HepG2 (cell line): ENCODE measurements at regions not wholly inside any gene's neighbourhood (a gene's known extent, or its start where the extent isn't known, plus 50 kb on each side); places are given as distances from the start of the nearest gene placed in this dataset.

Experiments used
- ELF4 ChIP-seq: sonication (generic); formaldehyde crosslinking; IDR thresholded peaks from 2 replicates; pipeline ENCODE4 v1.5.0; 2020; ENCODE audit warnings: missing genetic modification reagents, mild to moderate bottlenecking, moderate library complexity, borderline replicate concordance
- POGZ ChIP-seq: sonication (generic); formaldehyde crosslinking; IDR thresholded peaks from 2 replicates; pipeline ENCODE4 v1.4.0; 2020; ENCODE audit warnings: mild to moderate bottlenecking, missing genetic modification reagents
- POLR2A ChIP-seq, 2 experiments: IDR thresholded peaks; 2 replicates each; pipeline ENCODE4 v1.6.1; 2011; ENCODE audit warnings: low read depth in 2 of 2, low read length in 2 of 2, mild to moderate bottlenecking in 1 of 2, moderate library complexity in 1 of 2; ENCODE audit not compliant: insufficient read depth in 1 of 2
- SP2 ChIP-seq: sonication (generic); formaldehyde crosslinking; IDR thresholded peaks from 2 replicates; pipeline ENCODE4 v1.5.1; 2020; ENCODE audit warnings: mild to moderate bottlenecking, missing genetic modification reagents
- TCF12 ChIP-seq, 2 experiments: fragments of 450-650 bp in 1 of 2; sonication (generic) in 1 of 2; formaldehyde crosslinking in 1 of 2; IDR thresholded peaks; 2 replicates each; pipeline versions ENCODE4 v1.6.1 to v1.8.0; 2017 to 2022; ENCODE audit warnings: antibody characterized with exemption in 1 of 2, mild to moderate bottlenecking in 1 of 2, missing genetic modification reagents in 1 of 2, moderate library complexity in 1 of 2
- TCF7 ChIP-seq: sonication (generic); IDR thresholded peaks from 2 replicates; pipeline ENCODE4 v1.6.1; 2016; ENCODE audit warnings: antibody characterized with exemption, low read depth
- ZBTB44 ChIP-seq: sonication (generic); formaldehyde crosslinking; IDR thresholded peaks from 2 replicates; pipeline ENCODE4 v1.4.0; 2020; ENCODE audit warnings: missing genetic modification reagents
- TF ChIP-seq, protein P1 (sequence below): sonication (generic); formaldehyde crosslinking; IDR thresholded peaks from 2 replicates; pipeline ENCODE4 v1.8.1; 2022; ENCODE audit warnings: low read depth, mild to moderate bottlenecking, missing genetic modification reagents
- TF ChIP-seq, protein P2 (sequence below), 2 experiments: fragments of 450-650 bp in 1 of 2; sonication (generic) in 1 of 2; formaldehyde crosslinking in 1 of 2; IDR thresholded peaks; 2 replicates each; pipeline versions ENCODE4 v1.6.1 to v1.8.0; 2016 to 2022; ENCODE audit warnings: antibody characterized with exemption in 1 of 2, mild to moderate bottlenecking in 1 of 2, missing genetic modification reagents in 1 of 2

GRCh38 chr5:74052441-74053221, 426.6 kb downstream of the ARHGEF28 start:
- no peak for TF ChIP-seq ELF4
- no peak for TF ChIP-seq POGZ (CRISPR knock-in tag)
- no peak for TF ChIP-seq POLR2A (IDR thresholded peaks at IDR 0.05; ENCODE audit: insufficient read depth in 1 of 2, low read depth in 2 of 2, low read length in 2 of 2)
- TF ChIP-seq, protein P1, sequence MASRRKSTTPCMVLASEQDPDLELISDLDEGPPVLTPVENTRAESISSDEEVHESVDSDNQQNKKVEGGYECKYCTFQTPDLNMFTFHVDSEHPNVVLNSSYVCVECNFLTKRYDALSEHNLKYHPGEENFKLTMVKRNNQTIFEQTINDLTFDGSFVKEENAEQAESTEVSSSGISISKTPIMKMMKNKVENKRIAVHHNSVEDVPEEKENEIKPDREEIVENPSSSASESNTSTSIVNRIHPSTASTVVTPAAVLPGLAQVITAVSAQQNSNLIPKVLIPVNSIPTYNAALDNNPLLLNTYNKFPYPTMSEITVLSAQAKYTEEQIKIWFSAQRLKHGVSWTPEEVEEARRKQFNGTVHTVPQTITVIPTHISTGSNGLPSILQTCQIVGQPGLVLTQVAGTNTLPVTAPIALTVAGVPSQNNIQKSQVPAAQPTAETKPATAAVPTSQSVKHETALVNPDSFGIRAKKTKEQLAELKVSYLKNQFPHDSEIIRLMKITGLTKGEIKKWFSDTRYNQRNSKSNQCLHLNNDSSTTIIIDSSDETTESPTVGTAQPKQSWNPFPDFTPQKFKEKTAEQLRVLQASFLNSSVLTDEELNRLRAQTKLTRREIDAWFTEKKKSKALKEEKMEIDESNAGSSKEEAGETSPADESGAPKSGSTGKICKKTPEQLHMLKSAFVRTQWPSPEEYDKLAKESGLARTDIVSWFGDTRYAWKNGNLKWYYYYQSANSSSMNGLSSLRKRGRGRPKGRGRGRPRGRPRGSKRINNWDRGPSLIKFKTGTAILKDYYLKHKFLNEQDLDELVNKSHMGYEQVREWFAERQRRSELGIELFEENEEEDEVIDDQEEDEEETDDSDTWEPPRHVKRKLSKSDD (CRISPR knock-in tag) = no peak
- TF ChIP-seq TCF7 = no peak
- TF ChIP-seq TCF12 (IDR thresholded peaks at IDR 0.05) = no peak
- no peak for TF ChIP-seq TCF12 (CRISPR knock-in tag; IDR thresholded peaks at IDR 0.05)
- TF ChIP-seq ZBTB44 = no peak
- TF ChIP-seq, protein P2, sequence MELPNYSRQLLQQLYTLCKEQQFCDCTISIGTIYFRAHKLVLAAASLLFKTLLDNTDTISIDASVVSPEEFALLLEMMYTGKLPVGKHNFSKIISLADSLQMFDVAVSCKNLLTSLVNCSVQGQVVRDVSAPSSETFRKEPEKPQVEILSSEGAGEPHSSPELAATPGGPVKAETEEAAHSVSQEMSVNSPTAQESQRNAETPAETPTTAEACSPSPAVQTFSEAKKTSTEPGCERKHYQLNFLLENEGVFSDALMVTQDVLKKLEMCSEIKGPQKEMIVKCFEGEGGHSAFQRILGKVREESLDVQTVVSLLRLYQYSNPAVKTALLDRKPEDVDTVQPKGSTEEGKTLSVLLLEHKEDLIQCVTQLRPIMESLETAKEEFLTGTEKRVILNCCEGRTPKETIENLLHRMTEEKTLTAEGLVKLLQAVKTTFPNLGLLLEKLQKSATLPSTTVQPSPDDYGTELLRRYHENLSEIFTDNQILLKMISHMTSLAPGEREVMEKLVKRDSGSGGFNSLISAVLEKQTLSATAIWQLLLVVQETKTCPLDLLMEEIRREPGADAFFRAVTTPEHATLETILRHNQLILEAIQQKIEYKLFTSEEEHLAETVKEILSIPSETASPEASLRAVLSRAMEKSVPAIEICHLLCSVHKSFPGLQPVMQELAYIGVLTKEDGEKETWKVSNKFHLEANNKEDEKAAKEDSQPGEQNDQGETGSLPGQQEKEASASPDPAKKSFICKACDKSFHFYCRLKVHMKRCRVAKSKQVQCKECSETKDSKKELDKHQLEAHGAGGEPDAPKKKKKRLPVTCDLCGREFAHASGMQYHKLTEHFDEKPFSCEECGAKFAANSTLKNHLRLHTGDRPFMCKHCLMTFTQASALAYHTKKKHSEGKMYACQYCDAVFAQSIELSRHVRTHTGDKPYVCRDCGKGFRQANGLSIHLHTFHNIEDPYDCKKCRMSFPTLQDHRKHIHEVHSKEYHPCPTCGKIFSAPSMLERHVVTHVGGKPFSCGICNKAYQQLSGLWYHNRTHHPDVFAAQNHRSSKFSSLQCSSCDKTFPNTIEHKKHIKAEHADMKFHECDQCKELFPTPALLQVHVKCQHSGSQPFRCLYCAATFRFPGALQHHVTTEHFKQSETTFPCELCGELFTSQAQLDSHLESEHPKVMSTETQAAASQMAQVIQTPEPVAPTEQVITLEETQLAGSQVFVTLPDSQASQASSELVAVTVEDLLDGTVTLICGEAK (IDR thresholded peaks at IDR 0.05) = no peak
- TF ChIP-seq, protein P2 (CRISPR knock-in tag; IDR thresholded peaks at IDR 0.05) = no peak
- no peak for TF ChIP-seq SP2 (CRISPR knock-in tag)
